SK-N-DZ (cell line): ENCODE measurements at regions not wholly inside any gene's neighbourhood (a gene's known extent, or its start where the extent isn't known, plus 50 kb on each side); places are given as distances from the start of the nearest gene placed in this dataset.
A peak's percentile ranks its signal among the peaks of the same experiment; 100 is the strongest.

Experiments
- DNase-seq: peaks from one replicate; pipeline ENCODE4 v3.0.0-alpha.2; 2015; ENCODE audit warnings: low spot score

DNA sequence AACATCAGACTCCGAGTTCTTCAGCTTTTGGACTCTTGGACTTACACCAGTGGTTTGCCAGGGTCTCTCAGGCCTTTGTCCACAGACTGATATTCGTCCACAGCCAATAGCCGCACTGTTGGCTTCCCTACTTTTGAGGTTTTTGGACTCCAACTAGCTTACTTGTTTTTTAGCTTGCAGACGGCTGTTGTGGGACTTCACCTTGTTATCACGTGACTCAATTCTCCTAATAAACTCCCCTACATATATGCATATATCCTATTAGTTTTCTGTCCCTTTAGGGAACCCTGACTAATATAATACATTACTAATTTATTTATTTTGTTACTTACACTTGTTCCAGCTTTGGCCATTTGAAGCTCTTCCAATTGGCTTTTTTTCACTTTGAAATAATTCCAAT lies 311.3 kb downstream of the BMP2 start:
- DNase-seq = no peak

DNA sequence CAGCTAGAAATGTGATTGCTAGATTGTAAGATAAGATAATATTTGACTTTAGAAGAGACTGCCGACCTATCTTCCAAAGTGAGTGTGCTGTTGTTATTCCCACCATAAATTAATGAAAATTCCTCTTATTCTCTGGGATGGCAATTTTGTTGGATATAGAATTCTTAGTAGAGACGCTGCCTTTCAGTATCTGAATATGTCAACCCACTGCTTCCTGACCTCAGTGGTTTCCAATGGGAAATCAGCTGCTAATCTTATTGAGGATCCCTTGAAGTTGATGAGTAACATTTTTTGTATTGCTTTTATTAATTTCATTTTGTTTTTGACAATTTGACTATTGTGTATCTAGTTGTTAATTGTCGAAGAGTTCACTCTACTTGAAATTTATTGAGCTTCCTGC lies 313.0 kb downstream of the BMP2 start:
- no peak for DNase-seq

DNA sequence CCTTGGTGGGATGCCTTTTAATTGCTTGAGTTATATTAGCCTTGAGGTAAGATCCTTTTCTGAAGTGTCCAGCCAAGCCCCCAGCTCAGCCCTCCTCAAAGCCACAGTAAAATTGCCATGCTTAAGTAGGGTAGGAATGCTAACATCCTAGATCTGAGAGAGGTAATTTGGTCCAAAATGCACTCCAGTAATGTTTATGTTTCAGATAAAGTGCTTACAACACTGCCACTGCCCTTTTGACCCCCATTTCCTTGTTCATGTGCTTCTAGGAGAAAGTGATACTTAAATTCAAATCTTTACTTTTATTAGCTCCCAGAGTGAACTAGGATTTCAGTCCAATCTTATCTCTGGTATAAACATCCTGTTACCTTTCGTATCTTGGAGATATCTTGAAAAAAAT lies 318.0 kb downstream of the BMP2 start:
- DNase-seq = no peak

DNA sequence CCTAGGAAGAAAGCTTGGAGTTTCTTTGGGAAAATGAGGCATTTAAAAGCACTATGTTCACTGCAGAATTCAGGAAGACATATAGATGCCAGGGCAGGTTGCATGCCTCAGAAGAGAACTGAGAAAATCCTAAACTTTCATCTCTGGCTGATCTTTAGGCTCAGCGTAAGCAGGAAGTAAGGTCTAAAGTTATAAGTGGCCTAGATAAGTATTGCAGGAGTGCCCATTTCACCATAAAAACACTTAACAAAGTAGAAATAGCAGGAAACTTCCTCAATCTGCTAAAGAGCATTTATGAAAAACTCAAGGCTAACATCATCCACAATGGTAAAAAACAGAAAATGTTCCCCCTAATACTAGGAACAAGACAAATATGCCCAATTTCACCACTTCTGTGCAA lies 320.3 kb downstream of the BMP2 start:
- no peak for DNase-seq

DNA sequence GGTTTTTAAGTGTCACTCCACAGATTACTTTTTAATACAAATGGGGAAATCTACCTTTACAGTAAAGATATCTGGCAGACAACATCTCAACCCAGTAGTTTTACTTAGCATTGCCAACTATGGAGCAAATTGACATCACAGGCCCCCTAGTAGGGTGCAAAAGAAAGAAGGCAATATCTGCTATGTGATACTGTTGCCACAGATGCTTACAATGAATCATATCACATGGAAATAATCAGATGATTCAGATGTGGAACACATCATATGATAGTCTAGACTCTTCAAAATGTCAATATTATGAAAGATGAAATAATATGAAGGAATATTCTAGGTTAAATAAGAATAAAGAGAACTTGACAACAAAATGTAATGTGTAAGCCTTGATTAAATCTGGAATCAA lies 322.5 kb downstream of the BMP2 start:
- no peak for DNase-seq

DNA sequence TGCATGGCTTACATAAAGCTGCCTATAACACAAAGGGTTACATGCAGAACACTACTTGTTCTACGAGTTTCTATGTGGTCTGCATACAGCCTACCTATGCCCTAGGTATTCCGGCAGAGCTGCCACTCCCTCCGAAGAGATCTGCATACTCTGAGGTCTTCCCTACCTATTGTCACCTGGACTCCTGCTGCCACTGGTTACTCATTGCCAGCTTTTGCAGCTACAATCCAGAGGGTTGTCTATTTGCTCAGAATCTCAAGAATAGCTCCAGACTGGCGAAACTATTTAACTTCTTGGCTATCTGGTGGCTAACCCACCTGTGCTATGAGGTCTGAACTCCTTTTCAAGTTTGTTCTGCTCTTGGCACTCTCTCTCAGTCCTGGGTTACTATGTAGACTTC lies 323.3 kb downstream of the BMP2 start:
- DNase-seq = no peak

DNA sequence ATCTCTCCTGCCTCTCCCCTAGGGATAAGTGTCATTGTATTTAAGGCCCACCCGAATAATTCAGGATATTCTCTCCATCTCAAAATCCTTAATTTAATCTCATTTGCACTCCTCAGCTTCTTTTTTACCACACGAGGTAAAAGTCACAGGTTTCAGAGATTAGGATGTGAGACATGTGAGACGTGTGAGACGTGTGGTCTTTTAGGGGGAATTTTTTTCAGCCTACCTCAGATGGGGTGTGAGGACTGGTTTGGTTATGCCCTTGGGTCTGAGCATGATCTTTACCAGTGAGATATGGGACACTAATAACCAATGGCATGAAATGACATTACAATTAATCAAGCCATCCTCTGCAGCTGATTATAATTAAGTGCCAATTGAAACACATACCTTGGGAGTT lies 324.2 kb downstream of the BMP2 start:
- no peak for DNase-seq

DNA sequence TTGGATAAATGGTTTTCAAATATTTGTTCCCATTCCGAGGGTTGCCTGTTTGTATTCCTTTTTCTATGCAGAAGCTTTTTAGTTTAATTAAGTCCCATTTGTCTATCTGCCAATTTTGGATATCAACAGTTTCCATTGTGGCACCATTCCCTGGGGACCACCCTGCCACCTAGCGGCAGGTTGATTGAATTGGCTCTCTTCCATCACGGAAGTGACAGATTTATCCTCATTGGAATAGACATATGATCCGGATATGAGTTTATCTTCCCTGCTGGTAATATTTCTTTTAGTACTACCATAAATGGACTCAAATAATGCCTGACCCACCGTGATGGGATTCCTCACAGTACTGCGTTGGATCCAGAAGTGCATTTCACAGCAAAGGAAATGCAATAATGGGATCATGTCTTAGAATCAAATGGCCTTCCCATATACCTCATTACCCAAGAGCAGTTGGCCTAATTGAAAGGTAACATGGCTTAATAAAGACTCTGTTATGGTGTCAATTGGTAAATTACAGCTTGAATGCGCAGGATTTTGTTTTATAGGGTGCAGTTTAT lies 327.0 kb downstream of the BMP2 start:
- peak; percentile 46 for DNase-seq

DNA sequence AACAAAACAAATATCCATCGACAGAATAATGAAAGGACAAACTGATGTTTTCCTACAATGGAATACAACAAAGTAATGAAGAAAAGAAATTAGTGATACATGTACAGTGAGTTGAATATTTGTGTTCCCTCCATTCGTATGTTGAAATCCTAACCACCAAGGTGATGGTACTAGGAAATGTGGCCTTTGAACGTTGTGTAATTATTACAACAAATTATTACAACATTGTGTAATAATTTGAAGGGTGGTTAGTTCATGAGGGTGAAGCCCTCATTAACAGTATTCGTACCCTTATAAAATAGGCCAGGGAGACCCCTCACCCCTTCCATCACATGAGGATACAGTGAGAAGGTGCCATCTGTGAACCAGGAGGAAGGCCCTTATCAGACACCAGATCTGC lies 339.4 kb downstream of the BMP2 start:
- DNase-seq = no peak

DNA sequence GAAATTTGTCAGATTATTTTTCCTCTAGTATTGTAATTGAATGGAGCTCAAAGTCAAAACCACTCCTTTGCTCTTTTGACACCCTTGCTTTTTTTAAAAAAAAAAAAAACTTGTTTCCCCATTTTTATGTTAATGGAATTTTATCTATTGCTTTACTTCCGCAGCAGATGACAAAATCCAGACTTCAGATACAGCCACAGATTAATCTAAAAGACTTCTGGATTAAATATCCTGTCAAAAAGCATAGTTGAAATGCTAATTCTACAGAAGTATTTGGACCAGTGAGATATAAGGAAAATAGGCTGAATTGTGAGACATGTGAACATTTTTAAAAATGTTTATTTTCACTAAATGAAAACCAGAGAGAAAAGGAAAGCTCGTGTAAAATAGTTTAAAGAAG lies 341.4 kb downstream of the BMP2 start:
- DNase-seq = no peak

DNA sequence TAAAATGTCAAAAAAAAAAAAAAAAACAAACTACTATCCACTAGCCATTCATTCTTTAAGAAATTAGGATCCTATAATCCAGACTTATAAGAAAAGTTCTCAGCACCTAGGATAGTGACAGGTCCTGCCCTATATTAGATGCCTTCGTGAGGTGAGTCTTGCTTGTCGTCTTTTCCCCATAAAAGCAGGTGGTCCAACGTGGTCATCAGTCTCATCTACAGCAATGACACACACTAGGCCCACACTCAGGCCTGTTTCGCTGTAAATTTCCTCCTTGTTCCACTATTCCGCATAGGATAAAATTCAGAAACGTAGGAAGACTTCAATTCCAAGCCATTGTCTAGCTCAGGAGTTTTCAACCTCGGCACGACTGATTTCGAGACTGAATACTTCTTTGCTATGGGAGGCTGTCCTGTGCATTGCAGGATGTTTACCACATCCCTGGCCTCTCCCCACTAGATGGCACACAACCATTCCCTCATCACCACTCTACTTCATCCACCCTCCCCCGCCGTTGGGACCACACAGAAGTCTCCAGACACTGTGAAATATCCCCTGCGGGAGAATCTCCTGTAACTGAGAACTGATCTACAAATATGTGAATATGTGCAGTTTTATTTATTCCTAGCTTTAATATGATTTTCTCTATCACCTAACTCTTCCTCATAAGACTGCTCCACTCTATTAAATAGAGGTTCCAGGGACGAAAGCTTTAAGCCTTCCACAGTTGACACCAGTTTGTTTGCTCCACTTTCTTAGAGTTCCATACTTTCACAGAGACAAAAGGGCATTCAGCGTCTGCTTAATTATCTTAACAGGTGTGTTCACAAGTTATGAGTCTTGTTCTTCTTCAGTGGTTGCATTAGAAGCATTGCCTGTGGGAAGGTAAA lies 346.3 kb downstream of the BMP2 start:
- peak; percentile 22 for DNase-seq

DNA sequence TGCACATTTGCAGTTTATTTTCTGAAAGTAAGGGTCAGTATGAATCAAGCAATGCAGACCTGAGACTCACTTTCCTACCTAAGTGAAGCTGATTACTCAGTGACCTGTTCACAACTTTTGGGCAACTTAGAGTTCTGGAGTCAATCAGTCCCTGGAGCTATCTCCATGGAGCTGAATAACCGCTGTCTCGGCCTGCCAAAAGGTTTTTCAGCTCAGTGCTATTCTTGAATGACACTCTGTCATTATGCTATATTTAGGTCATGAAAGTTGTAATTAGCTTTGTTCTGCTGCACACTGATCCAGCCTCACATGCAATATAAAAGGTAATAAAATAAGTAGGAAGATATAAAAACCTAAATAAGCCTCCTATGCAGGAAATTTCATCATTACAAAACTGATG lies 356.0 kb downstream of the BMP2 start:
- DNase-seq = no peak

DNA sequence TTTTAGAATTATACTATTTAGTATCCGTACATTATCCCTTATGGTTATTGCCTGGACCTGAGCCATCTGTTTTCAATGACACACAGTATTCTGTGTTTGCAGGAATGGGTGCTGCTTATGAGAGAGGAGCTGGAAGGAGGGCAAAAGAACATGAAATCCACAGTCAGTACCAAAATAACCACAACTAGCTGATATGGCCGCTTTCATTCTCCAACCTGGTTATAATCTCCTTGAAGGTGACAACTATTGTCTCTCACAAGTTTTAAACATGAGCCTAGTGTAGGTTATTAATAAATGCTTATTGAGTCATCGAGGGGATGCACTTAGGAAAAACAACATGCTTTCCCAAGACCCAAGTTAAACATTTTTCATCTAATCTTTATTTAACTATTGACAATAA lies 356.6 kb downstream of the BMP2 start:
- no peak for DNase-seq

DNA sequence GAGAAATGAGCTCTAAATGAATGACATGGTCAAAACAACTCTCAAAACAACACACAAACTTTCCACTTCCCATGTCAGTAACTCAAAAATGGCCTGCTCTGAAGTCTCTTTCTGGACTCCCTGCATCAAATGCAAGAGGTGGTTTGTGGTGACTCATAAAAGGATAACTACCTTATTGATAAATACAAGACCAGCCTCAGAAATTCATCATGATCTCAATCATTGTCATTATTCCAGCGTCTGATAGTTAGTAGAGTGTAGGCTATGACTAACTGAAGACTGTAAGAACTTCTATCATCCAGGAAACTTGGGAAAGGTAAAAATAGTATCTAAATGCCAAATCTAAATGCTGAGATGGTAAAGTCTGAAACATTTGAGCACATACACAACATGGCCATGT lies 369.4 kb downstream of the BMP2 start:
- no peak for DNase-seq

DNA sequence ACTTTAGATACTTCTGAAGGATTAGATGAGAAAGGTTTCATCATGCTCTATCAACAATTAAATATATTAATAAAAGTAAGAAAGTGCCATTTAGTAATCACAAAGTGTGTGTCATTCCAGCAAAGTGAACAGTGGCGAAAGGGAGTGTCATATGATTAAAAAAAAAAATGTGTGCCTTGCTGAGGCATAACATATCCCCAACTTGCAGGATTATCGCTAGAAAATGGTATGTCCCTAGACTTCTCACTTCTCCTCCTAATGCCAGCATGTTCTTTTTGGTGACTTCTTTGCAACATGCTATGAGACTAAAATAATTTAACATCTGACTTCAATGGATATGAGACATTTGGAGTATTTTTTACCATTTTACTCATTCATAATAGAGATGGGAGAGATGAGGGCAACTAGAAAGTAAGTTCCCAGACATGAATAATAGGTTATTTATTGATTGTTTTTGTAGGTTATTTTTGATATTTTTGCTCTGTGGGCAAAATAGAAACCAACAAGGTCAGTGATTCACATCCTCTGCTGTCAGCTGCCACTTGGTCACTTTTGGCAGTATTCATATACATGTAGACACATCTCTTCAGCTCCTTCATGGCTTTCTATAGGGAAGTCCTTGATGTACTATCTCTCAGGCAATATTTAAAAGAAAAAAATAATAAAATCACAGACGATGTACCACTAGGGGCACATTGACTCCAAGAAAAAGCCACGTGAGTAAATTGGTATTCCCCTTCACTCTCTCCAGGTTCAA lies 370.1 kb downstream of the BMP2 start:
- no peak for DNase-seq

DNA sequence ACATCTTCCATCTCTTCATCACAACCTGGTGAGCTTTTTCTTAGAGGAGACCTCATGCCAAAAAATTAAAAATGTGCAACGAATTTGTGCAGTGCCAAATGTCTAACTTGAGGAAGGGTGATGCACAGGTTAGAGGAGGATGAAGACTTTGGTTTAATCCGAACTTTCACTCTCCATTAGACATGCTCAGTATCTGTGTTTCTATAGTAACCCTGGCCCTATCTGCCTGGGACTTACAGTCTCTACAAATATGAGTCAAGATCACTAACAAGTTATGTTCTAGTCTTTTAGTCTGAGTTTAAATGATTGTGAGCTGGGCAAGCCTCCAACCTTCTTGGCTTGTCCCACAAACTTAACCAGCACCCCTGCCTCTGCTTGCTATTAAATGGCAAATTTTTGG lies 377.0 kb downstream of the BMP2 start:
- no peak for DNase-seq

DNA sequence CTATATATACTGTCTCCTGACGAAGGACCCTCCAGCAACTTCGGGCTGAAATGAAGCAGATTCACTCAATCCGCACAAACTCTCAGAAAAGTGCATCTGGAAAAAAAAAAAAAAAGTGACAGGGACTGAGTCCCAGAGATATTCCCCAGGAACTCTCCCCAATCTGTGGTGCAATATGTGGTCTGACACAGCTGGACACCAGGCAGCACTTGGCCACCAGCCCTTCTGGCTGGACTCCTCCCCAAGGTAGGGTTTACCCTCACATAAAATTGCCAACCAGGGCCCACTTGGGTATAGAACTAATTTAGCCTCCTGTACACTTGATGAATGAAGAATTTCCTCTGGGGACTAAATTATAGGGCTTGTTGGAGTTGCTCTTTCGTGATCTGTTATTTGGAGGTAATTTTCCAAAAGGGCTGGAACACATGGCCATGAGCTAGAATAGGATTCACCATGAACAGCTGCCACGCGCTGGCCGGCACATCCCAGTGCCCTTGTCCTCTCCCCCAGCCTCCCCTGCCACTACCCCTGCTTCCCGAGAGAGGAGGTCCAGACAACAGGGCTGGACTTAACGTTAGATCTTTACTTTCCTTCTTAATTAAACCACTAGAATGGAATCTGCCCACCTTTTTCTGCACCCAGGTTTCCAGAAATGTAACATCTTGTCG lies 379.2 kb downstream of the BMP2 start:
- no peak for DNase-seq

DNA sequence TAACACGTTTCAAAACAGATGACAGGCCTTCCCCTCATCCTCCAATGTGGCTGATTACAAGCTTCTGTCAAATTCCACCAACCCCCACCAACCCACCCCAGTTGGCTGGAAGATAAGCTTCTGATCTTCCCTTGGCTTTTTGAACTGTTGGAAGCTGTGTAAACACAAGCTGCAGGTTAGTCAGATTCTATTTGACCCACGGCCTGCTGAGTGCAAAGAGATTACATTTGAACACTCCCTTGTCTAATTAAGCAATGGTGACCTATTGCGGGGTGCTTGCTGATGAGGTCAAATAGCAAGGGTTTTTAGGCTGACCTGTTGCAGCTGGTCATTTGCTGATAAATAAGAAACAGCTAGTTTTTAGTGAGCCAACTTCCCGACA lies 379.7 kb downstream of the BMP2 start:
- DNase-seq = no peak

DNA sequence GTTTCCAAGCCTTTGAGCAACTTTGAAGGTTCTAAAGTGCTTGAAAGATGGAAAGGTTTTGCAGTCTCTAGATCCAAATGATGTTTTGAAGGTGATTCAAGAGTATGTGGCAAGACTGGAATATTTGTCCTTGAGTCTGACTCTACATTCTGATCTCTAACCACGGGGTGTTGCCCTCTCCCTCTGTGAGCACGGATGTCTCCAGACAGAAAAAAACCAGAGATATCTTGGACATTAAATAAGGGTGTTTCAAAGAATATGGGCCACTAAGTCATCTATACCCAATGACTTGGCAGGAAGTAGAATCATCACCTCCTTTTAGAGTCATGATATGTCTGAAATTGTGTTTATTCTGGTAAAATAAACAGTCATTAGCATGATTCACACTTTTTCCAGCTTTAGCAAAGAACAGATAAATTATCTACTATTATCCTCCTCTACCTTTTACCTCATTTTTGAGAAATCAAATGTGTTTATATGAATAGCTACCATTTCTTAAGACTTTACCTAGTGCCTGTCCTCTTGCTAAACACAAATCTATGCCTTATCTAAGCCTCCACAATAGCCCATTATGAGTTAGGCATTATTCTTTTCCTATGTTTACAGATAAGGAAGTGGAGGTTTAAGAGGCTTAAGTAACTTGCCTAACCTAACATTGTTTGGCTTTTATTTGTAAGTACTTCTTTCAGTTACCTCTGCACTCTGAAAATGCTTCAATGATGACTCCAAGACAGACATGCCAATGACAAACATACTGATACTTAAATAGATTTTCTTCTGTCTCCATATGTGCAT lies 384.4 kb downstream of the BMP2 start:
- no peak for DNase-seq

DNA sequence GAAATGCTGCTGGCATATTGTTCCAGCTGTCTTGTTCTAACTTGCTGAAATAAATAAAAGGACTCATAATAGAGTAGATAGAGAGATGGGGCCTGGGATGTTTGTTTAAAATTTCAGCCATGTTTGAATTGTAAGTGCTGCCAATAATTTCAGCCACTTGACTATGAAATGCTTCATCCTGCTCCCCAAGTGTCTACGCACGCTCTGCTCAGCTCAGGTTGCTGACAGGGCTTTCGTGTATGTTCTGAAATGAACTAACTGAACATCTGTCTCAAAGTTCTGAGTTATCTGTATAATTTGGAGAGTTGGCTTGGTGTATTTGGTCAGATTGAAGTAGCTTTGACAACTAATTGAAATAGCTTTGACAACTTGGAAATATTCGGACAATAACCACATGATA lies 387.8 kb downstream of the BMP2 start:
- DNase-seq = no peak

DNA sequence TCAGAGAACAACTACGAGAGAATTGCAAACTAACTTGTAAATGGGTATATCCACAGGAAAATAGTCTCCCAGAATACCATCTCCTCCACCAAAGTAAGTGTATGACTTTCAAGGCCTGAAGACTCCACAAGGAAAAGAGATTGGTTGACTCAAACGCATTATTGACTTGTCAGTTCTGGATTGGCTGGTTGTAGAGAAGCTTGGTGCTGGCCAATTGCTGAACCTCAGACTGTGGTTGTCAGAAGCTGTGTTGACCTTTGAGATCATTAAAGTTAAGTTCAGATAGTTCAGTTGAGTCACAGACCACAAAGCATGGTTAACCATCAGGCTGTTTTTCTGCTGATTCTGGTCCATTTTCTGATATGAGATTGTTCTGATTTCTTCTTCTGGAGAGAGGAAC lies 388.3 kb downstream of the BMP2 start:
- no peak for DNase-seq

DNA sequence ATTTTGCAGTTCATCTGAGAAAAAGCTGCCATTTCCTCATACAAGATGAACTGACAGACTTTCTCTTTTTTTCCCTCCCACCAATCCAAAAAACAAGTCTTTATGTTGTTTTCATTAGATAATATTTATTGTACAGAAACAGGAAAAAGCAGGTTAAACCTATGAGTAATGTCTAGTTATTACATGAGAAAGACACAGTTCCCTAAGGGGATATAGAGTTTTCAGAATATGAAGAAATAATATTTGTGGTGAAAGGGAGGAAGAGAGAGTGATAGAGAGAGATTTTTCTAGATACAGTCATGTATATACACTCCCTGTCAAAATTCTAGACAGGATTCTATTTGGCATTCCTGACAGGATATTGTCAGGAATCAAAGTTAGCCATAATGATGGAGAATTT lies 392.4 kb downstream of the BMP2 start:
- DNase-seq = no peak
